Panc1 (cell line): ENCODE measurements at regions not wholly inside any gene's neighbourhood (a gene's known extent, or its start where the extent isn't known, plus 50 kb on each side); places are given as distances from the start of the nearest gene placed in this dataset.

Experiments used
- ATAC-seq: fragments of 200-7000 bp; cut with Tn5 transposase; 2 replicates; pipeline ENCODE4 v1.9.1; 2020; ENCODE audit warnings: mild to moderate bottlenecking, moderate library complexity
- BruUV-seq: library from RNA; stranded (reverse); fragments of 400-500 nt; replicated peaks from 2 replicates; lab custom pipeline; 2021; lab: Mats Ljungman, UMichigan
- CTCF ChIA-PET: fragments of 300-600 bp; sonication (Branson Sonifier 250); formaldehyde crosslinking; loops from one replicate; lab custom pipeline; 2022; ENCODE audit warnings: antibody characterized with exemption; lab: Charles Lee
- POLR2A ChIA-PET: fragments of 300-600 bp; sonication (Branson Sonifier 250); formaldehyde crosslinking; loops from one replicate; lab custom pipeline; 2022; ENCODE audit warnings: antibody characterized with exemption; lab: Charles Lee
- DNase-seq: peaks from one replicate; pipeline ENCODE4 v3.0.0-alpha.2; 2010; ENCODE audit warnings: low read depth, low spot score
- H3K27ac ChIP-seq: 2 replicates; pipeline ENCODE4 v1.5.1; 2011; ENCODE audit warnings: mild to moderate bottlenecking, low read length, inconsistent platforms
- H3K27me3 ChIP-seq: fragments of 200-500 bp; sonication (Bioruptor generic); 2 replicates; pipeline ENCODE4 v1.6.0; 2014; ENCODE audit warnings: low read length, inconsistent platforms; ENCODE audit not compliant: control insufficient read depth, insufficient read depth
- H3K36me3 ChIP-seq: fragments of 200-500 bp; sonication (Bioruptor generic); 2 replicates; pipeline ENCODE4 v1.5.1; 2014; ENCODE audit warnings: inconsistent platforms, mild to moderate bottlenecking, low read length, moderate library complexity; ENCODE audit not compliant: control insufficient read depth, insufficient read depth
- H3K4me1 ChIP-seq: 2 replicates; pipeline ENCODE4 v1.5.1; 2011; ENCODE audit warnings: inconsistent platforms, mild to moderate bottlenecking, low read length, moderate library complexity; ENCODE audit not compliant: control insufficient read depth, insufficient read depth
- H3K4me3 ChIP-seq, 2 experiments: 2 replicates each; pipeline ENCODE4 v1.5.1; 2011 to 2012; ENCODE audit warnings: low read depth in 2 of 2, low read length in 2 of 2, mild to moderate bottlenecking in 2 of 2, inconsistent platforms in 1 of 2, moderate library complexity in 1 of 2
- H3K9me3 ChIP-seq: fragments of 200-500 bp; sonication (Bioruptor generic); 2 replicates; pipeline ENCODE4 v1.5.1; 2014; ENCODE audit warnings: low read depth, mild to moderate bottlenecking, inconsistent platforms, low read length, moderate library complexity; ENCODE audit not compliant: control insufficient read depth, insufficient read depth
- CTCF ChIP-seq: fragments of 450-650 bp; IDR thresholded peaks from 2 replicates; pipeline ENCODE4 v1.5.1; 2017; ENCODE audit warnings: mild to moderate bottlenecking
- POLR2AphosphoS5 ChIP-seq: IDR thresholded peaks from 2 replicates; pipeline ENCODE4 v1.6.1; 2012; ENCODE audit warnings: mild to moderate bottlenecking, low read depth, low read length, moderate library complexity
- REST ChIP-seq, 2 experiments: IDR thresholded peaks; 2 replicates each; pipeline ENCODE4 v1.6.1; 2011 to 2012; ENCODE audit warnings: low read depth in 2 of 2, control low read depth in 1 of 2, low read length in 1 of 2, mild to moderate bottlenecking in 1 of 2, moderate library complexity in 1 of 2; ENCODE audit not compliant: insufficient read depth in 1 of 2
- SIN3A ChIP-seq: IDR thresholded peaks from 2 replicates; pipeline ENCODE4 v1.6.1; 2012; ENCODE audit warnings: low read depth, mild to moderate bottlenecking, low read length, moderate library complexity, borderline replicate concordance; ENCODE audit not compliant: insufficient read depth
- TCF7L2 ChIP-seq: IDR thresholded peaks from 2 replicates; pipeline ENCODE4 v1.6.1; 2011; ENCODE audit warnings: mild to moderate bottlenecking, low read depth, low read length, inconsistent platforms
- in situ Hi-C: cut with HindIII; loops from 2 replicates; pipeline ENCODE4 v1.10.0; 2016; ENCODE audit warnings: low sequenced_read_pairs, low pct_unique_long_range_greater_than_20kb
- intact Hi-C: fragments of 100-400 bp; cut with micrococcal nuclease; formaldehyde crosslinking; loops from one replicate; pipeline ENCODE4 v1.10.0; 2022; ENCODE audit not compliant: unreplicated experiment

DNA sequence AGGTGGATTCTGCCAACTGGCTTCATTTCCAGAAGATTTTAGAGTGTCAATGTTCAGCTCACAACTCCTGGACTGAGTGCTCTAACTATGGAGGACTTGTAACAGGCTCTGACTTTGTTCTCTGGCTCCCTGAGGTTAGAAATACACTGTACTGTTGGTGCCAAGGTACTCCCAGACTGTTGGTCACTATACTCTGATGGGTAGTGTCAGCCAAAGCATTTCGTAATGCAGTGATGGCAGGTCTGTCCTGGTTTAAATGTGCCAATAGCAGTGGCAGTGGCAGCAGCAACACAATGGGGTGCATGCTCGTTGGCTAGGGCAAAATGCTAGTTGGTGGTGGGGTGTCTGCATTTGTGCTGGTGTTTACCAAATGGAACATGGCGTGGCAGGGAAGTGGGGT lies 472.2 kb downstream of the TDRD3 start:
- Histone ChIP-seq H3K4me1 (no peaks in the 10 kb centered on the region), H3K27me3 (no peaks in the 10 kb centered on the region), H3K27ac (no peak overlapping the region), H3K4me3 (no peak overlapping the region), H3K36me3 (no peaks in the 10 kb centered on the region), H3K9me3 (no peaks in the 10 kb centered on the region)
- TF ChIP-seq REST (IDR thresholded peaks at IDR 0.05; ENCODE audit: insufficient read depth in 1 of 2, low read depth in 2 of 2, low read length in 1 of 2) (no peak), TCF7L2 (no peak), CTCF (no peak), SIN3A (no peak), POLR2AphosphoS5 (no peak)
- in situ Hi-C loops (no loop called here), intact Hi-C loops (no loop called here)
- ATAC-seq (no peak), DNase-seq (no peak)
- no TSS peak for BruUV-seq
- POLR2A ChIA-PET, result no interaction called here
- CTCF ChIA-PET, result no interaction called here

GRCh38 chr13:60862036-60862435 lies 465.0 kb downstream of the TDRD3 start:
- no peak for DNase-seq
- H3K9me3 ChIP-seq, result no peaks in the 10 kb centered on the region
- no peak overlapping the region for H3K4me3 ChIP-seq
- no peaks in the 10 kb centered on the region for H3K4me1 ChIP-seq
- ATAC-seq, result no peak
- no peak for TF ChIP-seq TCF7L2
- TF ChIP-seq CTCF, result no peak
- TF ChIP-seq SIN3A, result no peak
- TF ChIP-seq REST (IDR thresholded peaks at IDR 0.05; ENCODE audit: insufficient read depth in 1 of 2, low read depth in 2 of 2, low read length in 1 of 2), result no peak
- TF ChIP-seq POLR2AphosphoS5, result no peak
- intact Hi-C loops (no loop called here), in situ Hi-C loops (no loop called here)
- BruUV-seq, result no TSS peak
- H3K27ac ChIP-seq, result no peak overlapping the region
- no peaks in the 10 kb centered on the region for H3K36me3 ChIP-seq
- POLR2A ChIA-PET, result no interaction called here
- no peaks in the 10 kb centered on the region for H3K27me3 ChIP-seq
- CTCF ChIA-PET, result no interaction called here
